AG10803 (cell line): ENCODE measurements at regions not wholly inside any gene's neighbourhood (a gene's known extent, or its start where the extent isn't known, plus 50 kb on each side); places are given as distances from the start of the nearest gene placed in this dataset.

Experiments
- DNase-seq: peaks from one replicate; pipeline ENCODE4 v3.0.0; 2010; ENCODE audit warnings: low read depth
- H3K4me3 ChIP-seq: 2 replicates; pipeline ENCODE4 v1.5.1; 2011; ENCODE audit warnings: mild to moderate bottlenecking, low read length, control low read depth
- CTCF ChIP-seq: conservative IDR thresholded peaks from 2 replicates; pipeline ENCODE4 v1.5.1; 2011; ENCODE audit warnings: mild to moderate bottlenecking, low read length, control low read depth, inconsistent platforms

DNA sequence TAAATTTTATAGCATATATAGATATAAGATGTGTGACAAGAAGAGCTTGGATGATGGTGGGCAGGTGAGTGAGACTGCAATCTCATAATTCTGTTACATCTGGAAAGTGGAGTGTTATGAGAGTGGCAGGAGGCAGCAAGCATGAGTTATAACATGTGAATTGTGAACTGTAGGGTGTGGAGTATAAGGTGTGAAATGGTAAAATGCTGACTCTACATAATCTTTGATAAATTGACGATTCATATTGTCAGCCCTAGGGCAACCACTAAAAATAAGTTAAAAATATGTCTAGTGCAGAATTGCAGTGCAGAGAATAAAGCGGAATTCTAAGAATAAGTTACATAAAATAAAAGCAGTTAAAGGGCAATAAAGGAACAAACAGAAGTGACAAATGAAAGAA lies 74.8 kb upstream of the AKR1E2 start:
- DNase-seq = no peak
- no peak overlapping the region for H3K4me3 ChIP-seq
- TF ChIP-seq CTCF = no peak

DNA sequence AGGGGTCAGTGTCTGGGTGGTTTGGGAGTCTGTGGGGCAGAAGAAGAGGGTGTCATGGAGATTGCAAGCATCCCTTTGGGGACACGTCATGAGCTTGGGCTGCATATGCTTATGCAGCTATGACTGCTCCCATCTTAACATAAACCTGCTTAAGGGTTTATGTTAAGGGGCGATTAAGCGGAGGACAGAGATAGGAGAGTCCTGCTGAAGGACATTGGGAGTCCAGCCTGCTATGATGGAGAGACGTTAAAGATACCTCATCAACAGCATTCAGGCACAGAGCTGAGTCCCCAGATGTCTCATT lies 76.8 kb upstream of the AKR1E2 start:
- H3K4me3 ChIP-seq = no peak overlapping the region
- TF ChIP-seq CTCF = no peak
- no peak for DNase-seq

DNA sequence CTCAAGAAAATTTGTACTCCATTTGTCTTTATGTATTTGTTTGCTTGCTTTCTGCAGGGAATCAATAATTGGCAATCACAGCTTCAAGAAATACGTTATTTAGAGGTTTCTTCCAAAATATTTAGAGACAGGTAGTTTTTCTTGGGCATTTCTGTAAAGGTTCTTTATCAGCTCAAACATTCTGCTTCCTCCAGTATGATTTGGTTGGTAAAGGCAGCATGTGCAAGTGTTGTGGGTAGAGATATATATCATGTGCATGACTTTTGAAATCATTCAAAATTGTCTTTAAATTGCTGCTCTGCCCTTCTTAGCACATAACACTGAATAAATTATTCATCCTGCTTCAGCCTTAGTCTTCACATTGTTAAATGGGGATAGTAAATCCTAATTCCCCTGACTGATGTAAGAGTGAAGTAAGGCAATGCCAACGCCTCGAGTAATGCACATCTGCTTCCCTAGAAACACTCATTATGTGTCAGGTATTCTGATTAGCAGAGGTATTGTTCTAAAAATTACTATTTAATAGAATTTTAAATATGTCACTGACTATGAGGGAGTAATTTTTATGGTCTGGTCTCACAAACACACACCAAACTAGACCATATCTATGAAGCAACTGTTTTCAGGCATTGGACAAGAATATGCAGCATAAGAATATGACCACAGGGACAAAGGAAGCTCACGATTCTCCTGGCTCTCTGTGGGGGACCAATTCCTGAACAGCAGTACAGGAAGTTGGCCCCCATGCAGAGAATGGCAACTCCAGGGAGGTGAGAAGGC lies 77.3 kb upstream of the AKR1E2 start:
- no peak for TF ChIP-seq CTCF
- no peak for DNase-seq
- H3K4me3 ChIP-seq = no peak overlapping the region

DNA sequence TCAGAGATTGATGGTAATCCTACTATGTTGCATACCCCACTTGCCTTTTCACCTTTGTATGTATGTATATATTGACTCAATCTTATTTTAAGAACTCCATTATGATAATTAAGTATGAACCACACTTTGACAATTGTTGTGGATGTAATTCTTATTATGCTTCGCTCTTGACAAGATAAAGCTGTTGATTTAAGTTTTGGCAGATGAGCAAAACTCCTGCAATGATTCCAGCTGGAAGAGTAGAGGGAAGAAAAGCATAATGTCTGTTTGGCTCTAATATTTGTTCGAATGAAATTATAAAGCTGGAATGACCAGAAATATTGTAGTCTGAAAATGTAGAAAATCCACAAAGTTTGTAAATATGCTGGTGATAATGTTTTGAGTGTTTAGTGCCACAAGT lies 83.8 kb upstream of the AKR1E2 start:
- TF ChIP-seq CTCF = no peak
- DNase-seq = no peak
- no peak overlapping the region for H3K4me3 ChIP-seq

DNA sequence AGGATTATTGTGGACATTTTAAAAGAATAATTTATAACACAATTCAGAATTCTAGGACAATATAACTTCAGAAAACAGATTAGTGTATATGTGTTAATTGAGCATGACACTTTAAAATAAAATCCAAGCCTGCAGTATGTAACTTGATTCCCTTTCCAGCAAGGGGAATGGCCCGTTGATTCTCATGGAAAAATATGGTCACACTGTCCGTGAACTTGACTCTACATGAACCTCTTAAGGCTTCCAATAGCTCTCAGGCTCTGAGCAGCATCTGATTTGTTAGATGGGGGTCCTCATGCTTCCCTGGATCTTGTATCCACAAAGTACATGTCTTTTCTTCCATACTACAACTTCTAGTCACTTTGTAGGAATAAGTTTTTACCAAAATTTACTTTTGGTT lies 85.5 kb upstream of the AKR1E2 start:
- no peak for DNase-seq

GRCh38 chr10:4736608-4737007 lies 89.4 kb upstream of the AKR1E2 start:
- TF ChIP-seq CTCF = no peak
- H3K4me3 ChIP-seq = no peak overlapping the region
- no peak for DNase-seq

More for the DNA sequence above, 85.5 kb upstream of the AKR1E2 start:
- no peak overlapping the region for H3K4me3 ChIP-seq
- no peak for TF ChIP-seq CTCF

- no peak for TF ChIP-seq CTCF
- DNase-seq = no peak
- H3K4me3 ChIP-seq = no peak overlapping the region
Measured at GRCh38 chr10:4736183-4736582, 89.8 kb upstream of the AKR1E2 start.
